Motor neuron (in vitro differentiated cells): ENCODE measurements at regions not wholly inside any gene's neighbourhood (a gene's known extent, or its start where the extent isn't known, plus 50 kb on each side); places are given as distances from the start of the nearest gene placed in this dataset.
"Not testable (repeated sequence)": the region's sequence is repeated elsewhere in the genome, so short reads cannot be mapped to it uniquely, and the experiment has no call there.

Experiments used
- ATAC-seq, 8 experiments: fragments of 200-7000 bp; cut with Tn5 transposase; replicated peaks in 6 of 8; 2 replicates each; pipeline ENCODE4 v1.8.0; 2021; ENCODE audit warnings: mild to moderate bottlenecking in 8 of 8, moderate library complexity in 8 of 8
- H3K27ac ChIP-seq, 2 donors: fragments of 250-450 bp; sonication (Bioruptor Pico); 2 replicates each; pipeline ENCODE4 v1.9.0; 2021; ENCODE audit warnings: antibody characterized with exemption in 2 of 2, mild to moderate bottlenecking in 2 of 2, moderate library complexity in 1 of 2
- H3K4me1 ChIP-seq, 2 donors: fragments of 250-450 bp; sonication (Bioruptor Pico); replicated peaks in 1 of 2; 2 replicates each; pipeline ENCODE4 v1.6.1; 2021; ENCODE audit warnings: antibody characterized with exemption in 2 of 2, mild to moderate bottlenecking in 2 of 2, moderate library complexity in 1 of 2
- H3K4me3 ChIP-seq, 5 donors: fragments of 250-450 bp; sonication (Bioruptor Pico); 2 replicates each; pipeline ENCODE4 v1.9.0; 2021; ENCODE audit warnings: antibody characterized with exemption in 5 of 5, mild to moderate bottlenecking in 5 of 5, moderate library complexity in 4 of 5
- WGBS, 10 experiments: fragments of 450-650 bp; shearing (Covaris generic); methylation state at CpG; one replicate each; pipeline ENCODE4 v1.0.0; 2022; 5-methylcytosine and 5-hydroxymethylcytosine counted together
- in situ Hi-C, 9 experiments: fragments of 400-800 bp; cut with MboI; loops; one replicate each; pipeline ENCODE4 v1.15.0; 2021; ENCODE audit warnings: low sequenced_read_pairs in 9 of 9, low pct_unique_long_range_greater_than_20kb in 2 of 9; ENCODE audit not compliant: unreplicated experiment in 9 of 9

GRCh38 chr21:20031807-20032206, 966.4 kb upstream of the NCAM2 start:
- H3K4me3 ChIP-seq, result no peak overlapping the region
- WGBS, 10 experiments, result 0 to 100% (median 83%) methylated on average over 1 to 3 of the region's 4 CpGs; no CpG with 5 or more reads in 6 of the 10 experiments
- in situ Hi-C loops, result no loop called here
- no peaks in the 10 kb centered on the region for H3K4me1 ChIP-seq
- H3K27ac ChIP-seq, result no peak overlapping the region
- ATAC-seq, result no peak

GRCh38 chr21:20040768-20041167, 957.4 kb upstream of the NCAM2 start:
- ATAC-seq, result peak in 1 of 8 experiments; percentile 28
- no peak overlapping the region for H3K27ac ChIP-seq
- no peak overlapping the region for H3K4me3 ChIP-seq
- WGBS, 10 experiments, result 0 to 100% (median 80%) methylated on average over 1 to 2 of the region's 2 CpGs; no CpG with 5 or more reads in 1 of the 10 experiments
- no peaks in the 10 kb centered on the region for H3K4me1 ChIP-seq
- in situ Hi-C loops, result no loop called here

- in situ Hi-C loops, result no loop called here
- H3K4me3 ChIP-seq, result no peak overlapping the region
Observed at GRCh38 chr21:20045197-20045596, 953.0 kb upstream of the NCAM2 start.

GRCh38 chr21:20048130-20048837, 949.9 kb upstream of the NCAM2 start:
- in situ Hi-C loops, H3K4me1 ChIP-seq, ATAC-seq, H3K4me3 ChIP-seq, H3K27ac ChIP-seq: not testable (repeated sequence)
- 20 to 93% (median 43%) methylated on average over 2 to 8 of the region's 20 CpGs; no CpG with 5 or more reads in 3 of the 10 experiments for WGBS, 10 experiments

More at GRCh38 chr21:20045197-20045596, 953.0 kb upstream of the NCAM2 start:
- Histone ChIP-seq H3K4me1 (no peaks in the 10 kb centered on the region), H3K27ac (no peak overlapping the region)
- no peak for ATAC-seq
- WGBS, 10 experiments, result 40 to 100% (median 81%) methylated on average over 1 to 3 of the region's 5 CpGs; no CpG with 5 or more reads in 6 of the 10 experiments

GRCh38 chr21:20083336-20083735, 914.9 kb upstream of the NCAM2 start:
- no peak for ATAC-seq
- no peak overlapping the region for H3K4me3 ChIP-seq
- no peaks in the 10 kb centered on the region for H3K4me1 ChIP-seq
- in situ Hi-C loops, result no loop called here
- no peak overlapping the region for H3K27ac ChIP-seq

GRCh38 chr21:20083925-20084324, 914.3 kb upstream of the NCAM2 start:
- Histone ChIP-seq H3K4me3 (no peak overlapping the region), H3K27ac (no peak overlapping the region), H3K4me1 (no peaks in the 10 kb centered on the region)
- in situ Hi-C loops, result no loop called here
- ATAC-seq, result no peak

- in situ Hi-C loops, result no loop called here
- no peak overlapping the region for H3K4me3 ChIP-seq
- no peak for ATAC-seq
- 3 to 94% (median 77%) methylated on average over 1 to 3 of the region's 3 CpGs; no CpG with 5 or more reads in 1 of the 10 experiments for WGBS, 10 experiments
- H3K4me1 ChIP-seq, result no peaks in the 10 kb centered on the region
- no peak overlapping the region for H3K27ac ChIP-seq
Observed at GRCh38 chr21:20086508-20086907, 911.7 kb upstream of the NCAM2 start.

GRCh38 chr21:20106368-20106767, 891.8 kb upstream of the NCAM2 start:
- peak in 5 of 8 experiments; percentile 48 to 89 (median 72) for ATAC-seq
- Histone ChIP-seq H3K4me1 (peaks cover 0 to 6% of the 10 kb centered on the region in 2 donors), H3K4me3 (no peak overlapping the region), H3K27ac (no peak overlapping the region)
- 0 to 89% (median 19%) methylated on average over 1 to 2 of the region's 2 CpGs for WGBS, 10 experiments
- in situ Hi-C loops, result no loop called here

GRCh38 chr21:20108016-20108415, 890.2 kb upstream of the NCAM2 start:
- in situ Hi-C loops, result no loop called here
- WGBS, 10 experiments, result 10 to 92% (median 67%) methylated on average over 1 of the region's 1 CpG; no CpG with 5 or more reads in 2 of the 10 experiments

GRCh38 chr21:20108976-20109540, 889.2 kb upstream of the NCAM2 start:
- WGBS, 10 experiments, result 4 to 83% (median 47%) methylated on average over 1 to 2 of the region's 2 CpGs
- no peak overlapping the region for H3K4me3 ChIP-seq
- H3K27ac ChIP-seq, result no peak overlapping the region
- in situ Hi-C loops, result no loop called here
- ATAC-seq, result no peak
- H3K4me1 ChIP-seq, result peaks cover 0 to 6% of the 10 kb centered on the region in 2 donors

More at GRCh38 chr21:20108016-20108415, 890.2 kb upstream of the NCAM2 start:
- Histone ChIP-seq H3K4me3 (no peak overlapping the region), H3K27ac (no peak overlapping the region), H3K4me1 (peaks cover 0 to 6% of the 10 kb centered on the region in 2 donors)
- no peak for ATAC-seq

- Histone ChIP-seq H3K4me1 (peaks cover 0 to 6% of the 10 kb centered on the region in 2 donors), H3K27ac (no peak overlapping the region), H3K4me3 (no peak overlapping the region)
- in situ Hi-C loops, result no loop called here
- WGBS, 10 experiments, result 0 to 100% (median 83%) methylated on average over 1 to 2 of the region's 2 CpGs; no CpG with 5 or more reads in 2 of the 10 experiments
- peak in 3 of 8 experiments; percentile 49 to 95 (median 74) for ATAC-seq
Observed at GRCh38 chr21:20110368-20110767, 887.8 kb upstream of the NCAM2 start.

- ATAC-seq, result no peak
- 0 to 88% methylated on average over 1 of the region's 1 CpG; no CpG with 5 or more reads in 8 of the 10 experiments for WGBS, 10 experiments
- in situ Hi-C loops, result no loop called here
Observed at GRCh38 chr21:20151741-20152140, 846.5 kb upstream of the NCAM2 start.

GRCh38 chr21:20163167-20163566, 835.0 kb upstream of the NCAM2 start:
- in situ Hi-C loops, result no loop called here
- 0 to 76% (median 31%) methylated on average over 1 to 4 of the region's 4 CpGs; no CpG with 5 or more reads in 1 of the 10 experiments for WGBS, 10 experiments
- Histone ChIP-seq H3K4me3 (no peak overlapping the region), H3K27ac (no peak overlapping the region), H3K4me1 (no peaks in the 10 kb centered on the region)
- peak in 5 of 8 experiments; percentile 45 to 84 (median 80) for ATAC-seq

More at GRCh38 chr21:20151741-20152140, 846.5 kb upstream of the NCAM2 start:
- H3K4me1 ChIP-seq, result no peaks in the 10 kb centered on the region
- no peak overlapping the region for H3K27ac ChIP-seq
- no peak overlapping the region for H3K4me3 ChIP-seq
